ENCODE measurements at regions not wholly inside any gene's neighbourhood (a gene's known extent, or its start where the extent isn't known, plus 50 kb on each side); places are given as distances from the start of the nearest gene placed in this dataset.

- no peaks in the 10 kb centered on the region for H3K27me3 Mint-ChIP-seq (ENCODE audit: low read depth)
- peaks cover 20% of the 10 kb centered on the region for H3K9me3 Mint-ChIP-seq
- no peak overlapping the region for H3K27ac Mint-ChIP-seq
- no peak overlapping the region for H3K4me3 Mint-ChIP-seq
- peak; percentile 7 to 32 for DNase-seq (ENCODE audit: low spot score in 2 of 2, unreplicated experiment in 2 of 2)
- peaks cover 22% of the 10 kb centered on the region for H3K4me1 Mint-ChIP-seq
- no peak for TF ChIP-seq CTCF (IDR thresholded peaks at IDR 0.05; ENCODE audit: unreplicated experiment)
- H3K36me3 Mint-ChIP-seq, result no peaks in the 10 kb centered on the region
These were observed 223.7 kb downstream of the DLL1 start for GRCh38 chr6:170067181-170067641.

DNA sequence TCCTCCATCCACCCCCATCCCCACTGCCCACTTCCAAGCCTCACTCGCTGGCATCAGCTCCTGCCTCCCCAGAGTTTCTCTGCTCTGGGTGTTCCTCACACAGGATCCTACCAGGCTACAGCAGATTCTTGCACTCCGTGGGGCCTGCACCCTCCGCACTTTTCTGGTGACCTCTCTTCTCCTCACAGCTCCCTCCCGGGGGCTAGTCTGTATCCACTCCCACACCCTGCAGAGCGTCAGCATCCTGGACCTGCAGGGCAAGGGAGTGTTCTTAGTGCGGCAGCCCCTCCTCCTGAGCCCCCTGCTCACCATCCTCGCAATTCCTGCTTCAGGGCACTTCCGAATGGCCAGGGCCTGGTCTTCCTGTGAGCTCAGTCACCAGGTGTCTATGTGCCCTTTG is 224.2 kb downstream of the DLL1 start:
- Mint-ChIP-seq H3K36me3 (no peaks in the 10 kb centered on the region), H3K4me3 (no peak overlapping the region), H3K9me3 (peaks cover 16% of the 10 kb centered on the region), H3K27me3 (ENCODE audit: low read depth) (no peaks in the 10 kb centered on the region), H3K4me1 (peaks cover 26% of the 10 kb centered on the region), H3K27ac (no peak overlapping the region)
- DNase-seq (ENCODE audit: low spot score in 2 of 2, unreplicated experiment in 2 of 2), result peak in 1 of 2 experiments; percentile 3
- TF ChIP-seq CTCF (IDR thresholded peaks at IDR 0.05; ENCODE audit: unreplicated experiment), result no peak

DNA sequence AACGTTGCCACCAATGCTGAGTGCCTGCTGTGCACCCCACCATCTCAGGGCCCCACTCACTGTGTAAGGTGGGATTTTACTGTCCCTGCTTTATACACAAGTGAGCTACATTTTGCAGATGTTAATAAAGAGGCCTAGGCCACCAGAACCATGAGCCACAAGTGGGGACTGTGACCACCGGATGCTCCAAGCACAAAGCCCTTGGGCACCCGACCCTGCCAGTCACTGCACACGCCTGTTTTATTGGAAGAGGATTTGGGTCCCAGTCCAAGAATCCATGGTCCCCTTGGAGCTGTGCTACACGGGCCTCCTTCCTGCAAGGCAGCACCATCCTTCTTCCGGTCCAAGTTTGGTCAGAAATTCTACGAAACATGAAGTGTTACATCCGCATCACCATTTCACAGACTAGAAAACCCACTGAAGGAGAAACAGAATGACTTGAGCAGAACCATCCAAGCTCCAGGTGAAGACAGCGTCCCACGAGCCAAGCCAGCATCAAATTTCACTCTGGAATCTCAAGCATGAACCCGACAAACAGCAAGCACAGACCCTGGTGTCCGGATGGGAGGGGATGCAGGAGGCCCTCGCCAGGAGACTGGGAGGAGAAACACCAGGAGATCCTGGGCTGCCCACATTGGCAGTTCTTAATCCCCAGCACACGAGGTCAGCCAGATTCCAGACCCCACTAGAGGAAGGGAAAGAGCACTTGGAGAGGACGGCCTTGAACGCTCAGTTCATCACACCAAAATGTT is 226.9 kb downstream of the DLL1 start:
- no peak overlapping the region for H3K4me3 Mint-ChIP-seq
- peaks cover 28% of the 10 kb centered on the region for H3K4me1 Mint-ChIP-seq
- no peak overlapping the region for H3K27ac Mint-ChIP-seq
- no peak for TF ChIP-seq CTCF (IDR thresholded peaks at IDR 0.05; ENCODE audit: unreplicated experiment)
- peak; percentile 22 to 54 for DNase-seq (ENCODE audit: low spot score in 2 of 2, unreplicated experiment in 2 of 2)
- no peaks in the 10 kb centered on the region for H3K36me3 Mint-ChIP-seq
- no peaks in the 10 kb centered on the region for H3K27me3 Mint-ChIP-seq (ENCODE audit: low read depth)
- no peaks in the 10 kb centered on the region for H3K9me3 Mint-ChIP-seq

- Mint-ChIP-seq H3K4me1 (peaks cover 28% of the 10 kb centered on the region), H3K27ac (no peak overlapping the region), H3K4me3 (no peak overlapping the region), H3K36me3 (no peaks in the 10 kb centered on the region), H3K27me3 (ENCODE audit: low read depth) (no peaks in the 10 kb centered on the region), H3K9me3 (no peaks in the 10 kb centered on the region)
- DNase-seq (ENCODE audit: low spot score in 2 of 2, unreplicated experiment in 2 of 2), result peak; percentile 13 to 34
- no peak for TF ChIP-seq CTCF (IDR thresholded peaks at IDR 0.05; ENCODE audit: unreplicated experiment)
These were observed 227.4 kb downstream of the DLL1 start for GRCh38 chr6:170063431-170063830.

DNA sequence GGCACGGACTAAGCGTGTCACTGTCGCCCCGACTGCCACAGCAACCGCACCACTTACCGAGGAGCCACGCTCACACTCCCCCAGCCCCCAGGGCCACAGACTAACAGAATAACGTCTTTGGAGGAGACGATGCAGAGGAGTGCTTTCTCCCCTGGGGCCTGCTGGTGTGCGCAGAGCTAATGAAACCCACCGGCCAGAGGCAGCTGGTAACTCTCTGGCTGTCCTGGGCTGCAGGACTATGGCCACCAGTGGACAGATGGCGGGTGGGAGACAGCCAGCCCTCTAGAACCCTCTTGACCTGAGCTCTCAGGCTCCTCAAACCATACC is 228.0 kb downstream of the DLL1 start:
- Mint-ChIP-seq H3K4me1 (peaks cover 28% of the 10 kb centered on the region), H3K9me3 (no peaks in the 10 kb centered on the region), H3K4me3 (no peak overlapping the region), H3K27me3 (ENCODE audit: low read depth) (no peaks in the 10 kb centered on the region), H3K27ac (no peak overlapping the region), H3K36me3 (no peaks in the 10 kb centered on the region)
- DNase-seq (ENCODE audit: low spot score in 2 of 2, unreplicated experiment in 2 of 2), result peak in 1 of 2 experiments; percentile 31
- TF ChIP-seq CTCF (IDR thresholded peaks at IDR 0.05; ENCODE audit: unreplicated experiment), result no peak
